ENCODE measurements at regions not wholly inside any gene's neighbourhood (a gene's known extent, or its start where the extent isn't known, plus 50 kb on each side); places are given as distances from the start of the nearest gene placed in this dataset.

- TF ChIP-seq POLR2A (IDR thresholded peaks at IDR 0.05): no peak
- TF ChIP-seq, protein P1, sequence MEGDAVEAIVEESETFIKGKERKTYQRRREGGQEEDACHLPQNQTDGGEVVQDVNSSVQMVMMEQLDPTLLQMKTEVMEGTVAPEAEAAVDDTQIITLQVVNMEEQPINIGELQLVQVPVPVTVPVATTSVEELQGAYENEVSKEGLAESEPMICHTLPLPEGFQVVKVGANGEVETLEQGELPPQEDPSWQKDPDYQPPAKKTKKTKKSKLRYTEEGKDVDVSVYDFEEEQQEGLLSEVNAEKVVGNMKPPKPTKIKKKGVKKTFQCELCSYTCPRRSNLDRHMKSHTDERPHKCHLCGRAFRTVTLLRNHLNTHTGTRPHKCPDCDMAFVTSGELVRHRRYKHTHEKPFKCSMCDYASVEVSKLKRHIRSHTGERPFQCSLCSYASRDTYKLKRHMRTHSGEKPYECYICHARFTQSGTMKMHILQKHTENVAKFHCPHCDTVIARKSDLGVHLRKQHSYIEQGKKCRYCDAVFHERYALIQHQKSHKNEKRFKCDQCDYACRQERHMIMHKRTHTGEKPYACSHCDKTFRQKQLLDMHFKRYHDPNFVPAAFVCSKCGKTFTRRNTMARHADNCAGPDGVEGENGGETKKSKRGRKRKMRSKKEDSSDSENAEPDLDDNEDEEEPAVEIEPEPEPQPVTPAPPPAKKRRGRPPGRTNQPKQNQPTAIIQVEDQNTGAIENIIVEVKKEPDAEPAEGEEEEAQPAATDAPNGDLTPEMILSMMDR (IDR thresholded peaks at IDR 0.05): no peak
These were observed 285.1 kb downstream of the SS18 start for GRCh38 chr18:25805323-25805722.

Data from uterus (tissue), 2 donors.